T-helper 1 cell treated with Interleukin-12 subunit alpha and Interleukin-12 subunit beta and Interleukin-4 antibody, amounts not matched to agents 30 μg/mL and 1 μg/mL, for 36 hours (primary cell): ENCODE measurements at regions not wholly inside any gene's neighbourhood (a gene's known extent, or its start where the extent isn't known, plus 50 kb on each side); places are given as distances from the start of the nearest gene placed in this dataset.
"Not testable (repeated sequence)": the region's sequence is repeated elsewhere in the genome, so short reads cannot be mapped to it uniquely, and the experiment has no call there.

Experiments used
- H3K27ac Mint-ChIP-seq: one replicate; pipeline ENCODE4 v1.8.0; 2021; ENCODE audit warnings: mild to moderate bottlenecking, mixed read lengths
- H3K27me3 Mint-ChIP-seq: one replicate; pipeline ENCODE4 v1.8.0; 2021; ENCODE audit warnings: low read depth, mixed read lengths
- H3K36me3 Mint-ChIP-seq: one replicate; pipeline ENCODE4 v1.8.0; 2021; ENCODE audit warnings: low read depth, mixed read lengths
- H3K4me1 Mint-ChIP-seq: one replicate; pipeline ENCODE4 v1.8.0; 2021; ENCODE audit warnings: low read depth, mixed read lengths
- H3K4me3 Mint-ChIP-seq: one replicate; pipeline ENCODE4 v1.8.0; 2021; ENCODE audit warnings: mild to moderate bottlenecking, moderate library complexity, mixed read lengths
- H3K9me3 Mint-ChIP-seq: one replicate; pipeline ENCODE4 v1.8.0; 2021; ENCODE audit warnings: mixed read lengths

GRCh38 chr12:58009405-58010195 is 68.2 kb downstream of the ATP23 start:
- Mint-ChIP-seq H3K4me1 (no peaks in the 10 kb centered on the region), H3K9me3 (peaks cover 3% of the 10 kb centered on the region), H3K4me3 (no peak overlapping the region), H3K36me3 (no peaks in the 10 kb centered on the region), H3K27ac (no peak overlapping the region), H3K27me3 (no peaks in the 10 kb centered on the region)

GRCh38 chr12:58011676-58012075 is 70.3 kb downstream of the ATP23 start:
- Mint-ChIP-seq H3K4me1 (no peaks in the 10 kb centered on the region), H3K4me3 (no peak overlapping the region), H3K27me3 (no peaks in the 10 kb centered on the region), H3K9me3 (no peaks in the 10 kb centered on the region), H3K27ac (no peak overlapping the region), H3K36me3 (no peaks in the 10 kb centered on the region)

DNA sequence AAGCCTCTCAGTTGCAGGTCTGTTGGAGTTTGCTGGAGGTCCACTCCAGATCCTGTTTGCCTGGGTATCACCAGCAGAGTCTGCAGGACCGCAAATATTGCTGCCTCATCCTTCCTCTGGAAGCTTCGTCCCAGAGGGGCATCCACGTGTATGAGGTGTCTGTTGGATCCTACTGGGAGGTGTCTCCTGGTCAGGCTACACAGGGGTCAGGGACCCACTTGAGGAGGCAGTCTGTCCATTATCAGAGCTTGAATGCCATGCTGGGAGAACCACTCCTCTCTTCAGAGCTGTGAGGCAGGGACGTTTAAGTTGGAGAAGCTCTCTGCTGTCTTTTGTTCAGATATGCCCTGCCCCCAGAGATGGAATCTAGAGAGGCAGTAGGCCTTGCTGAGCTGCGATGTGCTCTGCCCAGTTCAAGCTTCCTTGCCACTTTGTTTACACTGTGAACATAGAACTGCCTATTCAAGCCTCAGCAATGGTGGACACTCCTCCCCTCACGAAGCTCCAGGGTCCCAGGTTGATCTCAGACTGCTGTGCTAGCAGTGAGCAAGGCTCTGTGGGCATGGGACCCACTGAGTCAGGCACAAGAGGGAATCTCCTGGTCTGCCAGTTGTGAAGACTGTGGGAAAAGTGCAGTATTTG is 81.1 kb downstream of the ATP23 start:
- H3K9me3 Mint-ChIP-seq, H3K27me3 Mint-ChIP-seq, H3K4me1 Mint-ChIP-seq, H3K4me3 Mint-ChIP-seq, H3K36me3 Mint-ChIP-seq, H3K27ac Mint-ChIP-seq: not testable (repeated sequence)

- no peaks in the 10 kb centered on the region for H3K27me3 Mint-ChIP-seq
- H3K27ac Mint-ChIP-seq: no peak overlapping the region
- peaks cover 3% of the 10 kb centered on the region for H3K9me3 Mint-ChIP-seq
- H3K4me3 Mint-ChIP-seq: no peak overlapping the region
- H3K4me1 Mint-ChIP-seq: no peaks in the 10 kb centered on the region
- H3K36me3 Mint-ChIP-seq: no peaks in the 10 kb centered on the region
Measured at GRCh38 chr12:58025431-58025830, 84.1 kb downstream of the ATP23 start.

DNA sequence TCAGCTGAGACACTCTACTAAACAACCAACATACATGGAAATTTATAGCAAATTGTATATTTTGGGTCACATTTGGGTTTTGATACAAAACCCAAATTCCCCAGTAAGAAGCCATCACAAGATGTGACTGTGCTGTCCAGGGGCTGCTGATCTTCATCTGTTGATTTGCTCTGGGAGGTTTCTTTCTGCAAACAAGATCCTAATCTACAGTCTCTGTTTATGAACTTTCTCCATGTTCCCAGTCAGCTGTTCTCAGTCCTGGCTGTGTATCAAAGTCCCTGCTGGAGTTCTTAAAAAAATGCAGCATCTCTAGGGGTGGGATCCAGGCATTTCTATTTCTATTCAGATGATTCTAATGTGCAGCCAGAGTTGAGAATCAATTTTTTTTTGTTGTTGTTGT is 85.1 kb downstream of the ATP23 start:
- H3K27me3 Mint-ChIP-seq: no peaks in the 10 kb centered on the region
- H3K36me3 Mint-ChIP-seq: no peaks in the 10 kb centered on the region
- H3K27ac Mint-ChIP-seq: no peak overlapping the region
- peaks cover 3% of the 10 kb centered on the region for H3K9me3 Mint-ChIP-seq
- no peak overlapping the region for H3K4me3 Mint-ChIP-seq
- no peaks in the 10 kb centered on the region for H3K4me1 Mint-ChIP-seq

DNA sequence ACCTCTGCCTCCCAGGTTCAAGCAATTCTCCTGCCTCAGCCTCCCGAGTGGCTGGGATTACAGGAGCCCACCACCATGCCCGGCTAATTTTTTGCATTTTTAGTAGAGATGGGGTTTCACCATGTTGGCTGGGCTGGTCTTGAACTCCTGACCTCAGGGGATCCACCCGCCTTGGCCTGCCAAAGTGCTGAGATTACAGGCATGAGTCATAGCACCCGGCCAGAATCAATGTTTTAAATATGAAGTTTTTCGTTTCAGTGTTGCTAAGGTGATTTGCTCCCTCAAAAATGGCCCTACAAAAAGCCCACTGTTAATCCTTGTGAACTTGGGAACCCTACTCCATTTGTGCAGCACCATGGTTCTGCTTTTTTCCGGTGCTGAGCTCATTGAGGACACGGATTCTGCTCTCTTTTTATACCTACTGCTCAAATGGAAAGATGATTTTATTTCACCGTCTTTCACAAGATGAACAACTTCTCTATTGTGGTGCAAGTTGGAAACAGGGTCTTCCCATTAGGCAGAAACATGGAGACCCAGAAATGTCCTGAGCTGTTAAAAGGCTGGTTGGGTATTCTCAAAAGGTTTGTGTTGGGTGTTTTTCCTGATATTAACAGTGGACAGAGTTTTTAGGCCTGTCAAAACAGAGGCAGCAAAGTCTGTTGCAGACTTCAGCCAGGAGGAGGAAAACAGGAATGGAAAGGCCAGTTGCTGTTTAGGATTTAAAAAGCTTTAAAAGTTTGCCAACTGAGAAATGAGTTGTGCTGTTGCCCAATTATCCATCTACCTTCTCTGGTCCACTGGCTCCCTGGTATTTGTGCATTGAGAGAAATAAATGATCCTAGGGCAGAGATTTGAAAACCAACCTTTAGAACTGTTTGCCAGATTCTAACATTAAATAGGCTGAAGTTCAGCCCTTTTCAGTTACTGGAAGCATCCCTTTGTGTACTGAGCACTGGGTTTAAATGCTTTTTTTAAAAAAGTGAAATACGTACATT is 85.8 kb downstream of the ATP23 start:
- Mint-ChIP-seq H3K27me3 (no peaks in the 10 kb centered on the region), H3K27ac (no peak overlapping the region), H3K9me3 (peaks cover 7% of the 10 kb centered on the region), H3K4me1 (no peaks in the 10 kb centered on the region), H3K36me3 (no peaks in the 10 kb centered on the region), H3K4me3 (no peak overlapping the region)

GRCh38 chr12:58028294-58028693 is 86.9 kb downstream of the ATP23 start:
- Mint-ChIP-seq H3K27me3 (no peaks in the 10 kb centered on the region), H3K4me1 (no peaks in the 10 kb centered on the region), H3K9me3 (peaks cover 8% of the 10 kb centered on the region)

GRCh38 chr12:58029260-58029659 is 87.9 kb downstream of the ATP23 start:
- Mint-ChIP-seq H3K4me1 (no peaks in the 10 kb centered on the region), H3K36me3 (no peaks in the 10 kb centered on the region), H3K9me3 (peaks cover 11% of the 10 kb centered on the region), H3K4me3 (no peak overlapping the region), H3K27ac (no peak overlapping the region), H3K27me3 (no peaks in the 10 kb centered on the region)

More at GRCh38 chr12:58028294-58028693, 86.9 kb downstream of the ATP23 start:
- Mint-ChIP-seq H3K36me3 (no peaks in the 10 kb centered on the region), H3K27ac (no peak overlapping the region), H3K4me3 (no peak overlapping the region)

DNA sequence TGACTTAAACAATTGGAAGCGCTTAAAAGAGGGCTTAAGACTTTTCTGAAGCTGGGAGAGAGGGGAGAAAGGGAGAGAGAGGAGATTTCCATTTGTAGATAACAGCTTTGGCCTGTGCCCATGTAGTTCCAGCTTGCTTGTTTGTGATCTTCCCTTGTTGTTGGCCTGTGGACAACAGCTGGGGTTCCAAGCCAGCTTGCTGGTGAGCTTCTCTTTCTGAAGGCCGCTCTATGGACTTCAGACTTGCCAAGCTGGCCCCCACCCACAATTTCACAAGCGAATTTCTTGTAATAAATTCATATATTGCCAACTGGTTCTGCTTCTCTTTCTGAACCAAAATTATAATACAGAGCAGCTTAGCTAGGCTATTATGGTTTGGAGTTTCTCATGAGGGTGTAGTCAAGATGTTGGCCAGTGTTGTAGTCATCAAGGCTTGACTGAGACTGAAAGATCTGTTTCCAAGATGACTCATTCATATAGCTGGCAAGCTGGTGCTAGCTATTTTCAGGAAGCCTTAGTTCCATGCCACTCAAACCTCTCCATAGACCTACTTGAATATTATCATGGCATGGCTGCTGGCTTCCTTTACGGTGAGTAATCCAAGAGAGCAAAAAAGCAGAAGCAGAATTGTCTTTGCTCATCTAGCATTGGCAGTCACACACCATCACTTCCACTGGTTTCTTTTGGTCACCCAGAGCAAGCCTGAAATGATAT is 89.4 kb downstream of the ATP23 start:
- H3K27ac Mint-ChIP-seq: no peak overlapping the region
- H3K4me1 Mint-ChIP-seq: no peaks in the 10 kb centered on the region
- H3K9me3 Mint-ChIP-seq: peaks cover 19% of the 10 kb centered on the region
- H3K27me3 Mint-ChIP-seq: no peaks in the 10 kb centered on the region
- H3K4me3 Mint-ChIP-seq: no peak overlapping the region
- H3K36me3 Mint-ChIP-seq: no peaks in the 10 kb centered on the region

DNA sequence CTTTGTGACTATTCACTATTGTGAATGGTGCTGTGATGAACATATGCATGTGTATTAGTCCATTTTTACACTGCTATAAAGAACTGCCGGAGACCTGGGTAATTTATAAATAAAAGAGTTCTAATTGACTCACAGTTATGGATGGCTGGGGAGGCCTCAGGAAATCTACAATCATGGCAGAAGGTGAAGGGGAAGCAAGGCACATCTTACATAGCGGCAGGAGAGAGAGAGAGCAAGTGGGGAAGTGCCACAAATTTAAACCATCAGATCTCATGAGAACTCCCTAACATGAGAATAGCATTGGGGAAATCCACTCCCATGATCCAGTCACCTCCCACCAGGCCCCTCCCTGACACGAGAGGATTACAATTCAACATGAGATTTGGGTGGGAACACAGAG is 90.8 kb downstream of the ATP23 start:
- H3K4me3 Mint-ChIP-seq: no peak overlapping the region
- H3K27me3 Mint-ChIP-seq: no peaks in the 10 kb centered on the region
- H3K4me1 Mint-ChIP-seq: no peaks in the 10 kb centered on the region
- H3K27ac Mint-ChIP-seq: no peak overlapping the region
- no peaks in the 10 kb centered on the region for H3K36me3 Mint-ChIP-seq
- peaks cover 25% of the 10 kb centered on the region for H3K9me3 Mint-ChIP-seq

DNA sequence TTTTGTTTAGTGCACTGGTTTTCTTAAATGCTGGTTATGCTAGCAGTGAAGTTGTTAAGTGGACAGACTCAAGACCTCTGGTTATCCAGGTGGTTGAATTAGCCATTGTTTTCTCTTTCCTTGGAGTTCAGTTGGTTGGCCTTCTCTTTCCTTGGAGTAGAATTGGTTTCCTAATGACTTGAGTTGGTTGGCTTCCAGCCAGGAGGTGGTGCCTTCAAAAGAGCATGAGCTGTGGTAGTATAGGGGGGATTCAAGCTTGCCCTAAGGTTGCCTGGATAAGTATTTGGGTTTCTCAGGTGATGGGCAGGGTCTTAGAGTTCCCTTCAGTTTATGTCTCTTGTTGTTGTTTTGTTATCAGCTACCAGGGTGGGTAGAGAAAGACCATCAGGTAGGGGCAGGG is 92.5 kb downstream of the ATP23 start:
- no peak overlapping the region for H3K4me3 Mint-ChIP-seq
- H3K36me3 Mint-ChIP-seq: no peaks in the 10 kb centered on the region
- H3K27ac Mint-ChIP-seq: no peak overlapping the region
- peaks cover 29% of the 10 kb centered on the region for H3K9me3 Mint-ChIP-seq
- no peaks in the 10 kb centered on the region for H3K4me1 Mint-ChIP-seq
- no peaks in the 10 kb centered on the region for H3K27me3 Mint-ChIP-seq

GRCh38 chr12:58034311-58034710 is 92.9 kb downstream of the ATP23 start:
- H3K27me3 Mint-ChIP-seq: no peaks in the 10 kb centered on the region
- H3K36me3 Mint-ChIP-seq: no peaks in the 10 kb centered on the region
- no peak overlapping the region for H3K4me3 Mint-ChIP-seq
- H3K27ac Mint-ChIP-seq: no peak overlapping the region
- H3K4me1 Mint-ChIP-seq: no peaks in the 10 kb centered on the region
- H3K9me3 Mint-ChIP-seq: peaks cover 34% of the 10 kb centered on the region

DNA sequence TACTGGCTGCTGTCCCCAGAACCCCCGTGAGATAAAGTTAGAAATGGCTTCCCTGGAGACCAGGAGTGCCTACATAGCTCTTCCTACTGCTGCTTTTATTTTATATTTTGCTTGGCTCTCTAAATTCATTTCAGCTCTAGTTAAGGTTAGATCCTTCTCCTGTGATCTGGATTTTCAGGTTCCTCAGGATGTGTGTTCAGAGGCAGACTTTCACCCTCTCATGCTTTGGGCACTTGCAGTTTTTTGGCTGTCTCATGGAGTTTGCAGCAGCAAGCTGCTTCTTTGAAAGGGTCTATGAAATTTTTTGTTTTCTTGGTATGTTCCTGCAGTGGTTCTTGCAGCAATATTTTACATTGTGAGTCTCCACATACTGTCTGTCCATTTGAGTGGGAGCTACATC is 93.3 kb downstream of the ATP23 start:
- Mint-ChIP-seq H3K4me1 (no peaks in the 10 kb centered on the region), H3K4me3 (no peak overlapping the region), H3K36me3 (no peaks in the 10 kb centered on the region), H3K27ac (no peak overlapping the region), H3K9me3 (peaks cover 34% of the 10 kb centered on the region), H3K27me3 (no peaks in the 10 kb centered on the region)

DNA sequence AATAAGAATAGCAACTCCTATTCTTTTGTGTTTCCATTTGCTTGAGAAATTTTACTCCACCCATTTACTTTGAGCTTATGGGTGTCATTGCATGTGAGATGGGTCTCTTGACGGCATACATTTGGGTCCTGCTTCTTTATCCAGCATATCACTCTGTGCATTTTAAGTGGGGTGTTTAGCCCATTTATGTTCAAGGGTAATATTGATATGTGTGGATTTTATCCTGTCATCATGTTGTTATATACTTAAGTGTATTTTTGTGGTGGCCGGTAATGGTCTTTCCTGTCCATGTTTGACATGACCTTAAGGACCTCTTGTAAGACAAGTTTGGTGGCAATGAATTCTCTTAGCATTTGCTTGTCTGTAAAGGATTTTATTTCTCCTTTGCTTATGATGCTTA is 100.1 kb downstream of the ATP23 start:
- no peaks in the 10 kb centered on the region for H3K36me3 Mint-ChIP-seq
- no peaks in the 10 kb centered on the region for H3K27me3 Mint-ChIP-seq
- no peak overlapping the region for H3K27ac Mint-ChIP-seq
- H3K4me3 Mint-ChIP-seq: no peak overlapping the region
- H3K4me1 Mint-ChIP-seq: no peaks in the 10 kb centered on the region
- H3K9me3 Mint-ChIP-seq: peaks cover 15% of the 10 kb centered on the region
